Fibroblast of skin of abdomen (primary cell): ENCODE measurements at regions not wholly inside any gene's neighbourhood (a gene's known extent, or its start where the extent isn't known, plus 50 kb on each side); places are given as distances from the start of the nearest gene placed in this dataset.

Experiments used
- DNase-seq: peaks from one replicate; pipeline ENCODE4 v3.0.0-alpha.2; 2013

- peak; percentile 27 for DNase-seq
Measured at GRCh38 chr3:124584552-124585391, 145.5 kb upstream of the UMPS start.

- DNase-seq, result no peak
Measured at GRCh38 chr3:124586126-124587052, 143.9 kb upstream of the UMPS start.

DNA sequence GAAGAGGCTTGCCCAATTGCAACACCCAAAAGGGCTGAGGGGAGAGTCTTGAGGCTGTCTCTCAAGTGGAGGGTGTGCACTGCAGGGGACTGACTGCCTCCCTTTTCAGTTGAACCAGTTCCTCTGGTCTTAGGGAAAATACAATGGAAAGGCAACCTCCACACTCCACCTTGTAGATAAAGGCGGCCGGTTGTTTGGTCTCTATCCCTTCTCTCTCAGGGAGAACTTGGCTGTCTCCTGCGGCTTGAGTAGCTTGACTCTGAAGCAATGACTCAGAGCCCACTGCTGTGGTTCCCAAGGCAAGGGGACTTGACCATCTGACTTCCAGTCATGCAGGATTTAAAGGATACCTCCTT lies 143.2 kb upstream of the UMPS start:
- DNase-seq, result no peak

DNA sequence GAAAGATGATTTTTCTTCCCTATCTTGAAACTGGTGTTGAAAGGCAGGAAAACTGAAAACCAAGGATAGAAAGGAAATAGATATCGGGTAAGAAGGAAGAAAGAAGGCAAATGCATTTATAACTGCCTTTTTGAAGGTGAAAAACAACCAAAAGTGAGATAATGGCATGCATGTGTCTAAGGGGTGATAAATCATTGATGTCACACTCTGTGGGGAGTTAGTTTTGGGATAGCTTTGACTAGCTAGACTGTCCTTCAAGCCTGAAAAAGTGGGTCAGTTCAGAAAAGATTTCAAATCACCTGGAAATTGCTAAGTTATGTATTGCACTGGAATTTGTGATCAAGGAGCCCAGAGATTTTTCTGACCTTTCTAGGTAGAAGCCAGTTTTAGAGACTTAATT lies 142.2 kb upstream of the UMPS start:
- DNase-seq, result no peak

GRCh38 chr3:124588794-124589193 lies 141.5 kb upstream of the UMPS start:
- no peak for DNase-seq

GRCh38 chr3:124591699-124592098 lies 138.6 kb upstream of the UMPS start:
- DNase-seq, result no peak

- DNase-seq, result no peak
Measured at GRCh38 chr3:124592658-124593441, 137.4 kb upstream of the UMPS start.

GRCh38 chr3:124593442-124593829 lies 136.8 kb upstream of the UMPS start:
- DNase-seq, result no peak

GRCh38 chr3:124594581-124594980 lies 135.7 kb upstream of the UMPS start:
- DNase-seq, result no peak

GRCh38 chr3:124597273-124597672 lies 133.0 kb upstream of the UMPS start:
- no peak for DNase-seq

DNA sequence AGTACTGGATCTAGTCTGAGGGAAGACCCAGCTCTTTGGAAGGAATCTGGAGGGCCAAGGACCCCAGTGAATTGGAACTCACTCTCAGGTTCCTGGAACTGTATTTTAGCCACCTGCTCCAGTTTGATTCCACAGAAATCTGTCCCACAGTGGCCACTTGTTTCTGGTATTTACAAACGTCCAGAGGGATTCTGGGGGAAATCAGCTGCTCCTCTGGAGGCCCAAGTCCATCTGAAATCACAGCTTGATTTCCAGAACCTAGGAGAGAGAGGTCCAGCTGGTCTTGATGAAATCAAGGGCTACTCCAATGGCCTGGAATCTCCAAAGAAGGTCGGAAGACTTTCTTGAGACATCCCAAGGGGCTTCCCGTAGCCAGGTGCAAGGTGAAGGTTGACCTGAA lies 132.3 kb upstream of the UMPS start:
- no peak for DNase-seq

GRCh38 chr3:124599147-124599765 lies 131.0 kb upstream of the UMPS start:
- DNase-seq, result no peak

- DNase-seq, result no peak
Measured at GRCh38 chr3:124599779-124600693, 130.2 kb upstream of the UMPS start.

DNA sequence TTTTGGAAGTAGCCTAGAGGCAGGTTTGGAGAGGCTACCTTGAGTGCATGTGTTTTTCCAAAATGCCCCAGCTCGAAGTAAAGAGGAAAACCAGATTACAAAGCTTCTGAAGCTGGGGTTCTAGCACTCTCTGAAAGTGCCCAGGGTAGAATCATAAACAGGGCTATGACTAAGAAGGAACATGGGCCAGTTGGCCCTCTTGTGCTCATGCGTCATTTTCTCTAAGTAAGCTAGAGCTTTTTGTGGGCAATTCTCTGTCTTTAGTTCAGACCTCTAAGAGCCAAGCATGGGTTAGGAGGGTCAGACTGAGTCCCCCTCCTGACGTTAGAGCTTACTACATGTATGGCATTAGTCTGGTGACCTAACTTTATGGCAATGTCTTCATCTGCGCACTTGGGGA lies 129.5 kb upstream of the UMPS start:
- no peak for DNase-seq

GRCh38 chr3:124601190-124601589 lies 129.1 kb upstream of the UMPS start:
- DNase-seq, result no peak

DNA sequence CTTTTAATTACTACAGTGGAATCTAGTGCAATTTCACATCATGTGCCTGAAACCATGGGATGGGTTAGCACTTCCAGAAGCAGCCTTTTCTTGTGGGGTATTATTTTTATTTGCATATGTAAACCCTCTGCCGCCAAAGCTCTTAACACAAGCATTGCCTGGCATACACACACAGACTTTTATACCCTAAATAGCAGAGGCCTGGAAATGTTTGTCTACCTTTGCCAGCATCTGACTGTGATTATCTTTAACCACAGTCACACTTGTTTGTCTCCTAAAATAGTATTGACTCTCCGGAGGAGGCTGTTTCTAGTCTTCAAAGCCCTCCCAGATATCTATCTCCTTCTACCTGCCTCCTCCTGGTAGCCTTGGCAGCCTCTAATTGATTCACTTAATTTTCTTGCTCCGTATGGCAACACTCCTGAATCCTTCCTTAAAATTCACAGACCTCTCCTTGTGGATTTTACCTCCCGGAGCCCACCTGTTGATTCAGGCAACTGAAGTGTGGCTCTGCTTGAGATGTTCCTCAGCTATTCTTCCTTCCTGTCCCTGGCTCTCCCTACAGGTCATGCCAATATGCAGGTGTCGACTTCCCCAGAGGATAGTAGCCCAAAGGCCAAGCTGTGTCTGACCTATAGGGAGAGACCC lies 127.1 kb upstream of the UMPS start:
- DNase-seq, result no peak

- DNase-seq, result no peak
Measured at GRCh38 chr3:124605781-124606579, 124.3 kb upstream of the UMPS start.

- DNase-seq, result peak; percentile 77
Measured at GRCh38 chr3:124607163-124607562, 123.1 kb upstream of the UMPS start.

DNA sequence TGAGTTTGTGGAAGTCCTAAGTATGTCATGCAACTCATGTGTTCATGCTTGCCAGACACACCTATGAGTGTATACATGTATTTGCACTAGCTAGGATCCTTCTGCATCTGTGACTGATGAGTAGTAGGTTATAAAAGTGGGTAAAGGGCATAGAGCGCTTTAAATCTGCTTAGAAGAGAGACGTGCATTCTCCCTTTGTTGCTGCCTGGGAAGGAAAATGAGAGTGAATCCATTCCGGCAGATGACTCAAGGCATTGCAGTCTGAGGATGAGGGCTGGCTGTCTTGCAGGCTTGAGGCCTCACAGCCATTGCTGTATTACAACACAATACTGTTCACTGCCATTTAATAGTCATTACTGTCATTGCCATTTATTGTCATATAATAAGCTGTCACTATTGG lies 120.8 kb upstream of the UMPS start:
- DNase-seq, result peak; percentile 33

- no peak for DNase-seq
Measured at GRCh38 chr3:124610130-124610529, 120.1 kb upstream of the UMPS start.
